Spleen (tissue), 11 donors: ENCODE measurements at regions not wholly inside any gene's neighbourhood (a gene's known extent, or its start where the extent isn't known, plus 50 kb on each side); places are given as distances from the start of the nearest gene placed in this dataset.
A peak's percentile ranks its signal among the peaks of the same experiment; 100 is the strongest.

ENCODE experiments used
- DNase-seq: peaks from one replicate; pipeline ENCODE4 v3.0.0-alpha.2; 2020
- H3K27ac ChIP-seq, 8 donors: fragments of 200-600 bp; sonication (generic) in 7 of 8; 1 replicate in 4 of 8; 2 replicates in 4 of 8; pipeline versions ENCODE4 v1.5.0 to v1.8.0; 2016 to 2021; ENCODE audit warnings: inconsistent platforms in 4 of 8, mild to moderate bottlenecking in 4 of 8, moderate library complexity in 1 of 8
- H3K27me3 ChIP-seq, 7 donors: fragments of 200-600 bp; sonication (generic) in 6 of 7; replicated peaks in 1 of 7; 1 replicate in 4 of 7; 2 replicates in 3 of 7; pipeline versions ENCODE4 v1.5.0 to v1.8.0; 2016 to 2021; ENCODE audit warnings: inconsistent platforms in 3 of 7, mild to moderate bottlenecking in 1 of 7
- H3K36me3 ChIP-seq, 6 donors: fragments of 200-600 bp; sonication (generic) in 5 of 6; 1 replicate in 4 of 6; 2 replicates in 2 of 6; pipeline versions ENCODE4 v1.5.0 to v1.8.0; 2016 to 2021; ENCODE audit warnings: inconsistent platforms in 2 of 6
- H3K4me1 ChIP-seq, 6 donors: fragments of 200-600 bp; sonication (generic) in 5 of 6; 1 replicate in 3 of 6; 2 replicates in 3 of 6; pipeline versions ENCODE4 v1.5.0 to v1.8.0; 2016 to 2021; ENCODE audit warnings: inconsistent platforms in 3 of 6
- H3K4me3 ChIP-seq, 8 donors: fragments of 200-600 bp; sonication (generic) in 7 of 8; 1 replicate in 4 of 8; 2 replicates in 4 of 8; pipeline versions ENCODE4 v1.5.0 to v1.8.0; 2016 to 2021; ENCODE audit warnings: inconsistent platforms in 4 of 8, mild to moderate bottlenecking in 4 of 8, moderate library complexity in 2 of 8
- H3K9me3 ChIP-seq, 8 donors: fragments of 200-600 bp; sonication (generic) in 7 of 8; 1 replicate in 4 of 8; 2 replicates in 4 of 8; pipeline versions ENCODE4 v1.5.0 to v1.8.0; 2016 to 2021; ENCODE audit warnings: inconsistent platforms in 4 of 8
- CTCF ChIP-seq, 11 experiments: fragments of 200-600 bp in 7 of 11; fragments of 450-650 bp in 4 of 11; sonication (generic) in 4 of 11; IDR thresholded peaks in 8 of 11; conservative IDR thresholded peaks in 3 of 11; 1 replicate in 7 of 11; 2 replicates in 4 of 11; pipeline versions ENCODE4 v1.4.0 to v1.8.0; 2016 to 2021; ENCODE audit warnings: antibody characterized with exemption in 11 of 11, inconsistent platforms in 4 of 11, mild to moderate bottlenecking in 1 of 11
- POLR2A ChIP-seq, 3 donors: fragments of 450-650 bp; IDR thresholded peaks; one replicate each; pipeline ENCODE4 v1.5.1; 2017; ENCODE audit warnings: antibody characterized with exemption in 3 of 3, mild to moderate bottlenecking in 1 of 3
- POLR2AphosphoS5 ChIP-seq, 3 donors: sonication (generic); formaldehyde crosslinking; IDR thresholded peaks; one replicate each; pipeline ENCODE4 v1.5.1; 2017; ENCODE audit warnings: antibody characterized with exemption in 3 of 3
- WGBS, 5 donors: extraction: QIAGEN DNeasy Blood & Tissue Kit in 3 of 5; methylation state at CpG; one replicate each; pipeline versions ENCODE4 v1.1.5 to v1.1.7; 2013 to 2018; 5-methylcytosine and 5-hydroxymethylcytosine counted together
- intact Hi-C: fragments of 100-400 bp; cut with DNase I; formaldehyde crosslinking; loops from one replicate; pipeline ENCODE4 v1.15.0; 2023; ENCODE audit warnings: low total_unique reads
- donor health status: healthy with polysubstance abuse.
- donor health status: DM: no; HTN: no; CAD: no; lungs with moderate emphysema.
- donor health status: DM: no; HTN: no; CAD: no.
- donor health status: Bipolar disorder and iron deficiency.
- donor health status: healthy.
- donor health status: DM: no; HTN: no; CAD: no.
- donor health status: DM: yes; HTN: yes; CAD: no.

GRCh38 chr12:107465625-107466024 lies 220.0 kb upstream of the PWP1 start:
- Histone ChIP-seq H3K9me3 (peaks cover 0 to 6% (median 0%) of the 10 kb centered on the region in 8 donors), H3K4me1 (peaks cover 0 to 9% (median 3%) of the 10 kb centered on the region in 6 donors), H3K27ac (no peak overlapping the region), H3K36me3 (no peaks in the 10 kb centered on the region), H3K27me3 (no peaks in the 10 kb centered on the region), H3K4me3 (no peak overlapping the region)
- intact Hi-C loops = no loop called here
- peak; percentile 54 for DNase-seq
- 84 to 86% (median 84%) methylated on average over 11 of the region's 11 CpGs for WGBS, 5 donors
- TF ChIP-seq POLR2A (IDR thresholded peaks at IDR 0.05) (no peak), CTCF (IDR thresholded peaks at IDR 0.05 in 8 of 11, conservative IDR thresholded peaks at IDR 0.05 in 3 of 11) (no peak), POLR2AphosphoS5 (IDR thresholded peaks at IDR 0.05) (no peak)

- 58 to 78% (median 71%) methylated on average over 5 to 6 of the region's 6 CpGs for WGBS, 5 donors
- no peaks in the 10 kb centered on the region for H3K9me3 ChIP-seq
- peak; percentile 16 for DNase-seq
- H3K27ac ChIP-seq = peak overlapping the region in 1 of 8 donors; percentile 29
- no peak overlapping the region for H3K4me3 ChIP-seq
- TF ChIP-seq POLR2AphosphoS5 (IDR thresholded peaks at IDR 0.05) = no peak
- no peak for TF ChIP-seq CTCF (IDR thresholded peaks at IDR 0.05 in 8 of 11, conservative IDR thresholded peaks at IDR 0.05 in 3 of 11)
- no peak for TF ChIP-seq POLR2A (IDR thresholded peaks at IDR 0.05)
- no peaks in the 10 kb centered on the region for H3K27me3 ChIP-seq
- intact Hi-C loops = no loop called here
- H3K36me3 ChIP-seq = no peaks in the 10 kb centered on the region
- peaks cover 0 to 9% (median 3%) of the 10 kb centered on the region in 6 donors for H3K4me1 ChIP-seq
Measured at GRCh38 chr12:107467716-107468115, 217.9 kb upstream of the PWP1 start.

GRCh38 chr12:107468182-107468581 lies 217.4 kb upstream of the PWP1 start:
- Histone ChIP-seq H3K27me3 (no peaks in the 10 kb centered on the region), H3K4me1 (peaks cover 0 to 9% (median 3%) of the 10 kb centered on the region in 6 donors), H3K4me3 (no peak overlapping the region), H3K9me3 (no peaks in the 10 kb centered on the region), H3K36me3 (no peaks in the 10 kb centered on the region), H3K27ac (peak overlapping the region in 1 of 8 donors; percentile 29)
- DNase-seq = peak; percentile 67
- 34 to 57% (median 50%) methylated on average over 4 of the region's 4 CpGs for WGBS, 5 donors
- intact Hi-C loops = no loop called here
- TF ChIP-seq POLR2A (IDR thresholded peaks at IDR 0.05) (no peak), POLR2AphosphoS5 (IDR thresholded peaks at IDR 0.05) (peak in 1 of 3 donors; percentile 60)

GRCh38 chr12:107469011-107469410 lies 216.6 kb upstream of the PWP1 start:
- no peak overlapping the region for H3K27ac ChIP-seq
- no peaks in the 10 kb centered on the region for H3K27me3 ChIP-seq
- peaks cover 0 to 9% (median 3%) of the 10 kb centered on the region in 6 donors for H3K4me1 ChIP-seq
- TF ChIP-seq POLR2A (IDR thresholded peaks at IDR 0.05) (no peak), CTCF (IDR thresholded peaks at IDR 0.05 in 8 of 11, conservative IDR thresholded peaks at IDR 0.05 in 3 of 11) (no peak), POLR2AphosphoS5 (IDR thresholded peaks at IDR 0.05) (no peak)
- no peaks in the 10 kb centered on the region for H3K9me3 ChIP-seq
- no peaks in the 10 kb centered on the region for H3K36me3 ChIP-seq
- DNase-seq = peak; percentile 21
- no peak overlapping the region for H3K4me3 ChIP-seq
- intact Hi-C loops = no loop called here
- WGBS, 5 donors = 30 to 46% (median 37%) methylated on average over 4 of the region's 4 CpGs

- WGBS, 5 donors = 80 to 87% (median 83%) methylated on average over 8 of the region's 8 CpGs
- no peaks in the 10 kb centered on the region for H3K36me3 ChIP-seq
- intact Hi-C loops = no loop called here
Measured at GRCh38 chr12:107470645-107471044, 215.0 kb upstream of the PWP1 start.

More at GRCh38 chr12:107470645-107471044, 215.0 kb upstream of the PWP1 start:
- Histone ChIP-seq H3K4me1 (peaks cover 0 to 18% (median 5%) of the 10 kb centered on the region in 6 donors), H3K27me3 (no peaks in the 10 kb centered on the region), H3K4me3 (no peak overlapping the region), H3K27ac (no peak overlapping the region), H3K9me3 (no peaks in the 10 kb centered on the region)
- DNase-seq = no peak
- TF ChIP-seq CTCF (IDR thresholded peaks at IDR 0.05 in 8 of 11, conservative IDR thresholded peaks at IDR 0.05 in 3 of 11) = no peak
- no peak for TF ChIP-seq POLR2AphosphoS5 (IDR thresholded peaks at IDR 0.05)
- TF ChIP-seq POLR2A (IDR thresholded peaks at IDR 0.05) = no peak
